Mammary epithelial cell (primary cell): ENCODE measurements at regions not wholly inside any gene's neighbourhood (a gene's known extent, or its start where the extent isn't known, plus 50 kb on each side); places are given as distances from the start of the nearest gene placed in this dataset.

Experiments used
- EZH2 ChIP-seq: IDR thresholded peaks from 2 replicates; pipeline ENCODE4 v1.6.1; 2012; ENCODE audit warnings: low read length, inconsistent platforms, borderline replicate concordance
- TF ChIP-seq, protein P1 (sequence below), 2 donors: IDR thresholded peaks in 1 of 2; conservative IDR thresholded peaks in 1 of 2; 2 replicates each; pipeline ENCODE4 v1.5.1; 2011 to 2012; ENCODE audit warnings: inconsistent platforms in 2 of 2, low read length in 2 of 2, mild to moderate bottlenecking in 2 of 2, control low read depth in 1 of 2, low read depth in 1 of 2; ENCODE audit not compliant: insufficient read depth in 1 of 2; ENCODE audit errors: extremely low read depth in 1 of 2

DNA sequence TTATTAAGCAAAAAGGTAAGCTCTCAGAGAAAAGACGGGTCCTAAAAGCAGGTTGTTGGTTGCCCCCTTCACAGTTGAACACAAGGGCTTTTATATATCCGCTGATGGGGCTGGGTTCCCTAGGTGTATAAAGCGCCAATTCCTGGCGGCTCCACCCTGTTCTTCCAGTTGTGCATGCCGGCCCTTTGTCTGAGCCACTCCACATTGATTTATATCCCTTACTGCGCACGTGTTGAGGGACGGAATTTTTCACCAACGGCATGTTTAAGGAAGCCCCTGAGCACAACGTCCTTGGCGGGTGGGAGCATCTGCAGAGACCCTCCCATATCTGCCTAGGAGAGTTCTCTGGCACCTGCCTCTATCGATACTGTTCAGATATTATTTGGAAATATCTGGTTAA lies 135.7 kb downstream of the DTHD1 start:
- TF ChIP-seq EZH2: no peak
- TF ChIP-seq, protein P1, sequence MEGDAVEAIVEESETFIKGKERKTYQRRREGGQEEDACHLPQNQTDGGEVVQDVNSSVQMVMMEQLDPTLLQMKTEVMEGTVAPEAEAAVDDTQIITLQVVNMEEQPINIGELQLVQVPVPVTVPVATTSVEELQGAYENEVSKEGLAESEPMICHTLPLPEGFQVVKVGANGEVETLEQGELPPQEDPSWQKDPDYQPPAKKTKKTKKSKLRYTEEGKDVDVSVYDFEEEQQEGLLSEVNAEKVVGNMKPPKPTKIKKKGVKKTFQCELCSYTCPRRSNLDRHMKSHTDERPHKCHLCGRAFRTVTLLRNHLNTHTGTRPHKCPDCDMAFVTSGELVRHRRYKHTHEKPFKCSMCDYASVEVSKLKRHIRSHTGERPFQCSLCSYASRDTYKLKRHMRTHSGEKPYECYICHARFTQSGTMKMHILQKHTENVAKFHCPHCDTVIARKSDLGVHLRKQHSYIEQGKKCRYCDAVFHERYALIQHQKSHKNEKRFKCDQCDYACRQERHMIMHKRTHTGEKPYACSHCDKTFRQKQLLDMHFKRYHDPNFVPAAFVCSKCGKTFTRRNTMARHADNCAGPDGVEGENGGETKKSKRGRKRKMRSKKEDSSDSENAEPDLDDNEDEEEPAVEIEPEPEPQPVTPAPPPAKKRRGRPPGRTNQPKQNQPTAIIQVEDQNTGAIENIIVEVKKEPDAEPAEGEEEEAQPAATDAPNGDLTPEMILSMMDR (conservative IDR thresholded peaks at IDR 0.05 in 1 of 2, IDR thresholded peaks at IDR 0.05 in 1 of 2; ENCODE audit: extremely low read depth in 1 of 2, insufficient read depth in 1 of 2, low read depth in 1 of 2, low read length in 2 of 2): no peak
